HG03060 (cell line): ENCODE measurements at regions not wholly inside any gene's neighbourhood (a gene's known extent, or its start where the extent isn't known, plus 50 kb on each side); places are given as distances from the start of the nearest gene placed in this dataset.

ENCODE experiments used
- ATAC-seq: cut with Tn5 transposase; IDR thresholded peaks from one replicate; pipeline ENCODE4 v1.9.1; 2021; ENCODE audit warnings: low read depth, moderate number of reproducible peaks; ENCODE audit not compliant: unreplicated experiment

DNA sequence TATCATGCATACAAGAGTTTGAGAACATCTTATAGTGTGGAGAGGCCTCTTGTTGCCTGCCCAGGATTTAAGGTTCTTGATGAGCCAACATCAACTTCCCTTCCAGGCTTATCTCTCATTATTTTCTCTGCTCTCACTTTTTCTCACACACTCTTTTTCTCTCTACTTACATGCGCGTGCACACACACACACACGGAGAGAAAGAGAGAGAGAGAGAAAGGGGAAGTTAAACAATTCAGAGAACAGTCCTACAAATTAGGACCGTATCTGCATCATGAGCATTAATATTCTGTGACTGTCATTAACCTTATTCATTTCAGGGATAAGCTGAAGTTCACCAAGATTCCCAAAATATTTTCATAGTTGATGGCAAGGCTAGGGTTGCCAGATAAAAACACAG, 269.0 kb downstream of the ZNF621 start:
- ATAC-seq = no peak

DNA sequence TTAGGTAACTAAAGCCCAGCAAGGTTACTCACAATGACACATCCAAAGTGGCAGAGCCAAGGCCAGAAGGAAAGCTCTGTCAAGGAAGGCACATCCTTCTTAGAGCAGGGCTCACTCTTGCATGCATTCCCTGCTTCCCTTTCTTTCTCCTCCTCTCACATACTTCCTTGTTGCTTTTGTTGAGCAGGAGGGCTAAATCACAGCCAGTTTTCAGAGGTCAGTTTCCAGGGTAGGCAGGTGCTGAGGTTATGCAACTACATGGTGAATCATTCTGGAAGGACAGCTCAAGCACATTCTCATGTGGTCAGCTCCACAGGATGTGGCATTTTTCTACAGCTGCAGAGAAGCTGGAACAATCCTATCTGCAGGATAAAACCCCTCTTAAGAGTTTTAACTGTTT, 275.6 kb downstream of the ZNF621 start:
- no peak for ATAC-seq

DNA sequence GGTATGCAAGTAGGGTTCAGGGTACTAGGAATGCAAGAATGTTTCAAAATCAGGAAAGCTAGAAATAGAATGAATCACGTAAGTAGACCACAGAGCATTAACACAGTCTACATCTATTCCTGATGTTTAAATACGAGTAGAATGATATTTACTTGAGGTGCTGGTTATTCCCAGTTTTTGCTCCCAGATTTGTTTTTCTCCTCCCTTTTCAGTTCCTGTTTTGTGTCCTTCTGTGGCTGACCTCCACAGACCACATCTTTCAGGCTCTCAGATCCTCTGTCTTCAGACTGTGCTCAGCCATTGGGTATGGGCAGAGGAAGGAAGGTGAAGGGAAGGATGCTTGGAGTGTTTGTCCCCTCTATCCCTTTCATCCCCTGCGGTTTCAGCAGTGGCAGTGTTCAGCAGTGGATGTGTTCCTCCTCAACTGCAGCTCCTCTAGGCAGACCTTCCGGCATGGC, 276.6 kb downstream of the ZNF621 start:
- no peak for ATAC-seq

DNA sequence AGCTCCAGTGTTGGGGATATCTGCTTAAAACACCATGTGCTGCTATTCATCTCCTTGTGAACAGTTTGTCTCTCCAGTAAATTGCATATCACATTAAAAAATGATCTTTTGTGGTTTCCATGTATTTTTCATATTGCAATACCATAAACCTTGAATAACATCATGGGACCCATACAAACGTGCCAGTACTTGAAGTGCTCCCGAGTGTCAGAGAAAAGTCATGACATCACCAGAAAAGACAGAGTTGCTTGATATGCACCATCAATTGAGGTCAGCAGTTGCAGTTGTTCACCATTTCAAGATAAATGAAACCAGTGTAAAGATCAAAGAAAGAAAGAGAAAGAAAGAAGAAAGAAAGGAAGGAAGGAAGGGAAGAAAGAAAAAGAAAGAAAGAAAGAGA, 278.6 kb downstream of the ZNF621 start:
- no peak for ATAC-seq

DNA sequence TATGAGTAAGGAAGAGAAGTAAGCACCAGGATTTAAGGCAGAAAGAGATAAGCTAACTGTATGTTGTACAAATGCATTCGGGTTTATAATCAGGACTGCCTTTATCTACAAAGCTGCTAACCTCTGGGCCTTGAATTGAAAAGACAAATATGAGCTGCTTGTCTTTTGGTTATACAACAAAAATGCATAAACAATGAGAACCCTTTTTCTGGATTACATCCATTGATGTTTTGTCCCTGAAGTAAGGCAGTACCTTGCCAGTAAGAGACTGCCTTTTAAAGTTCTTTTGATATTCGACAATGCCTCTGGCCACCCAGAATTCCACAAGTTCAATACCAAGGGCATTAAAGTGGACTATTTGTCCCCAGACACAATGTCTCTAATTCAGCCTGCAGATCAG, 280.7 kb downstream of the ZNF621 start:
- ATAC-seq = no peak

DNA sequence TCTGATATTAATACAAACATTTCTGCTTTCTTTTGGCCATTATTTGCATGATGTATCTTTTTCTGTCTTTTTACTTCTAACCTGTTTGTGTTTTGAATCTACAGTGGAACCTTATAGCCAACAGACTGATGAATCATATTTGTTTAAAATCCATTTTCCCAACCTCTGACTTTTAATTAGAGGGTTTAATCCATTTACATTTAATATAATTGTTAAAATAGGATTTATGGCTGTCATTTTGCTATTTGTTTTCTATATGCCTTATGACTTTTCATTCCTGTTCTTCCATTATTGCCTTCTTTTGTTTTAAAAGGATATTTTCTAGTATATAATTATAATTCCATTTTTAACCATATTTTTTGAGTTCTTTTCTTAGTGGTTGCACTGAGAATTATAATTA, 286.1 kb downstream of the ZNF621 start:
- ATAC-seq = no peak

DNA sequence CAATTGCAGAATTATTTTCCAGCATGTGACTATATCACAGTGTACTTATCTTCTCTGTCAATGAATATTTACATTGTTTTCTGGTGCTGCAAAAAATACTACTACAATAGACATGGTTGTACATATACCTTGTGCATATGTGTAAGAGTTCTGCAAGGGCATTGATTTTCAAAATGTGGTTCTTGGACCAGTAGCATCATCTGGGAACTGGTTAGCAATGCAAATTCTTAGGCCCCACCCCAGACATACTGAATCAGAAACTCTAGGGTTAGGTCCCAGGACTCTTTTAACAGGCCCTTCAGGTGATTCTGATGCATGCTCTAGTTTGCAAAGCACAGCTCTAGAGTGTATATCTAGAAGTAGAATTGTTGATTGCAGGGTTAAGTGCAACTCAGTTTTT, 292.3 kb downstream of the ZNF621 start:
- no peak for ATAC-seq

DNA sequence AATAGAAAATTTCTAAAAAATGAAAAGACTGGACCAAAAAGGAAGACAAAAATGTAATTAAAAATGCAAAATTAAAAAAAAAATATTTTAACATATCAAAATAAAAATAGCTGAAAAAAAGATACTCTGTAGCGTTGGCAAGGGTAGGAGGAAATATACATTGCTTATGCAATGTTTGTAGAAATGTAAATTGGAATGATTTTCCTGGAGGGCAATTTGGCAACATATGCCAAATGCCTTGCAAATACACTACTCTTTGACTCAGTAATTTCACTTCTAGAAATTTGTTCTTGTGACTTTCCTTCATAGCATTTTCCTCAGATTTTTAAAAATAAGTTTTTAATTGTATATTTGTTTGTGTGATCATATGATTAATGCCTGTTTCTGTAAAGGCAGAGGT, 296.6 kb downstream of the ZNF621 start:
- ATAC-seq = no peak

DNA sequence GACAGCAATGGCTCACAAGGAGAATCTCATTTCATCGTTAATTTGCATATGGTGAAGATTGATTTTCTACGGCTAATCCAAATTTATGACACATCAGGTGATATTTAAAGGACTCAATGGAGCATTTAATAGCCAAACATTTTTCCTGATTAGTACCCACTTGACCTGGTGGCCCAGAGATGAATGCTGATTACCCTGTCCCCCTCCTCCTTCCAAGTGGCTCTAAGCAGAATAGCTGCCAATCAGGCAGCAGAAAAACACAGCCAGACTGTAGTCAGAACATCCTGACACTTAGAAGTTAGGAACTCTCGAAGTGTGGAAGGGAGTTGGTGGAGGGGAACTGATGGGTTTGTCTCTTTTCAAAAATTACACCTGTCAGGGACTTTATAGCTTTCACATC, 302.5 kb downstream of the ZNF621 start:
- no peak for ATAC-seq

DNA sequence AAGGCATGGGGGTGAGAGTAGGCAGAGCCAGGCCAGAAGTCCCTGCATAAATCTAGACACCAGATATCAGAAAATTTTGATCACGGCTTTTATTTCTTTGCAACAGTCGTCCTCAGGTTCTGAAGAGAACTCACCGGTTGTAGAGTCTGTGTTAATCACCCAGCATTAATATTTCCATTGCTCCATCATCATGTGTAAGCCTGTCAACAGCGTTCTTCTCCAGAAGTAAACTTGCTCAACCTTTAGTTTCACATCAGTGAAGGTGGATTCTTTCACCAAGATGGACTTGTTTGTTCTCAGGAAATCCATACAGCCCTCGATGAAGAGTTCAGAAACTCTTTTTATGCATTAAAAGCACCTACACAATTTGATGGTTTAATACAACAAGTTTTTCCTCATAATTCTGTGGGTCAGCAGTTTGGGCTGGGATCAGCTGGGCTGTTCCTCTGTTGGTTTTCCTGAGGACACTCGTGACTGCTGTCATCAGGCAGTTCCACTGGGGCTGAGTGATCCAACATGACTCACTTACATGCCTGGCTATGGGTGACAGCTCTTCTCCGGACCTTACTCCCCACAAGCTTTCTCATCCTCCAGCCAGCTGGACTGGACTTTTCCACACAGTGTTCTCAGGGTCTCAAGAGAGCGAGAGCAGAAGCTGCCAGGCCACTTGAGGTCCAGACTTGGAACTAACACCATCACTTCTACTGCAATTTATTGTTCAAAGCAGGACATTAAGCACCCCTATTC, 303.4 kb downstream of the ZNF621 start:
- no peak for ATAC-seq

DNA sequence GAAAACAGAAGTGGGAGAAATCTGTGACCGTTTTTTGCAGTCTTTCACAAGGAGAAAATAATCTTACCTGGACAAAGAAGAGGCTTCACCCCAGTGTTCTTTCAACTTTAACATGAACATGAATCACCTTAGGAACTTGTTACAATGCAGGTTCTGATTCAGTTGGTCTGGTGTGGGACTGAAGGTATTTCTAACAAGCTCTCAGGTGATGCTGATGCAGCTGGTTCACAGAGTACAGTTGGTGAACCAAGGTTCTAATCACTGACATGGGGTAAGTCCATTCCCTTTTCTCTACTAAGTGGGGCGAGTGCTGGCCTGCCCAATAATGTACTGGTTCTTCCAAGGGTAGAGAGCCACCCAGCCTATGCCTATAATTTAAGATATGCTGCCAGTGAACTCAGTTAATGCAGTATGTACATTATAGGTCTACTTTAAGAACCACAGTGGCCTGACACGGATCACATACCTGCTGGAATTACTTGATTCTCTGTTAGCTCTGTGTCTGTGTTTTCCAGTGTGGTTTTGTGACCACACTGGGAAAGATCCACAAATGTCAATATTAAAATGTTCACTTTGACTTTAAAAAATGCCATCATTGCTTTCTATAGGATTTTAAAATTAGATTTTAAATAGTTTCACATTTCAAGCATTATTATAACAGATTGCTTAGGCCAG, 304.1 kb downstream of the ZNF621 start:
- no peak for ATAC-seq

DNA sequence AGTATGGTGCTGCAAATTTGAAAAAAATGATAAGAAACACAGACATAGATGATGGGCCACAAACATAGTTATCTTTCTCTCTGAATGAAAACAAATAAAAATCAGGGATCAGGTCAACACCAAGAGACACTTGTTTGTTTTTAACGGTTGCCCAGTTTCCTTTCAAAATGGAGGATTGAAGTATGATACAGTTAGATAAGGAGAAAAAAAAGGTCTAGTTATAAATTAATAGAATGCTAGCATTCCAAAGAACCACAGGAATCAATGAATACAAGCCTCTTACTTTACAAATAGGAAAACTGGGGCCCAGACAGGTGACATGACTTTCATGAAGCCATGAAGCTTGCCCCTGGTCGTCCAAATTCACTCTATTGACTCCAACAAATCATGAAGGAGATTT, 305.1 kb downstream of the ZNF621 start:
- no peak for ATAC-seq

DNA sequence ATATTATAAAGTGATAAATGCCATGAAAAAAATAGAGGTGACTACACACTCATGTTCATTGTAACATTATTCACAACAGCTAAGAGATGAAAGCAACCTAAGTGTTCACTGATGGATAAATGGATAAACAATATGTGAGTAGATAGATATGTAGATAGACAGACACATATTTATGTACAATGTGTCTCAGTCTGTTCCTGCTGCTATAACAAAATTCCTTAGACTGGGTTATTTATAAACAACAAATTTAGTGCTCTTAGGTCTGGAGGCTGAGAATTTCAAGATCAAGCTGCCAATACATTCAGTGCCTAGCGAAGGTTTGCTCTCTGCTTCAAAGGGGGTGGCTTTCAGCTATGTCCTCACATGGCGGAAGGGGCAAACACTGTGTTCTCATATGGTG, 312.5 kb downstream of the ZNF621 start:
- no peak for ATAC-seq

DNA sequence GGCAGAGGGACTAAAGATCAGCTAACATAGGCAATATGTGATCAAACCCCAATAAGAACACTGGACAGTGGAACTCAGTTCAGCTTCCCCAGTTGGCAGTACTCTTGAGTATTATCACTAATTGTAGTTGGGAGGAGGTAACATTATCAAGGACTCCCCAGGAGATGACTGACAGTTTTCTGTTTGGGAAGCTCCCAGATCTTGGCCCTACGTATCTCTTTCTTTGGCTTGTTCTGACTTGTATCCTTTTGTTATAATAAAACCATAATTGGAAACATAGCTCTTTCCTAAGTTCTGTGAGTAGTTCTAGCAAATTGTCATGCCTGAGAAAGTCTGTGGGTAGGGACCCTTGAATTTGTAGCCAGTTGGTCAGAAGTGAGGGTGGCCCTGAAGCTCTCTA, 316.4 kb downstream of the ZNF621 start:
- no peak for ATAC-seq

DNA sequence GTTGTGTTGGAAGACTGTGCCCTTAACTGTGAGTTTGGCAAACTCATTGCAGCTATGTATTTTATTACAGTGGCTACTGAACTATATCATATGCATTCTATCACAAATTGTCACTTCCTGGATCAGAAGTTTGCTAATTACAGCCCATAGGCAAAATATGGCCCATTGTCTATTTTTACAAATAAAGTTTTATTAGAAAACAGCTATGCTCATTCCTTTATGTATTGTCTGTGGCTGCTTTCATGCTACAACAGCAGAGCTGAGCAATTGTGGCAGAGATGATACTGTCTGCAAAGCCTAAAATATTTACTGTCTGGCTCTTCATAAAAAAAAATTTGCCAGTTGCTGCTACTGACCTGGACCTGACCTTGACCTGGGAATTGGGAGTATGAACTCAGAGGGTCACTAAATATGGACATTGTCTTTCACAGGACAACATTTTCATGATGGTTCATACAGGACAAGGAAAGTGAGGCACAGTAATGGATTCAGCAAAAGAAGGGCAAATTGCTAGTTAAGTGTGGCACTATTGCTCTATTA, 316.9 kb downstream of the ZNF621 start:
- no peak for ATAC-seq

DNA sequence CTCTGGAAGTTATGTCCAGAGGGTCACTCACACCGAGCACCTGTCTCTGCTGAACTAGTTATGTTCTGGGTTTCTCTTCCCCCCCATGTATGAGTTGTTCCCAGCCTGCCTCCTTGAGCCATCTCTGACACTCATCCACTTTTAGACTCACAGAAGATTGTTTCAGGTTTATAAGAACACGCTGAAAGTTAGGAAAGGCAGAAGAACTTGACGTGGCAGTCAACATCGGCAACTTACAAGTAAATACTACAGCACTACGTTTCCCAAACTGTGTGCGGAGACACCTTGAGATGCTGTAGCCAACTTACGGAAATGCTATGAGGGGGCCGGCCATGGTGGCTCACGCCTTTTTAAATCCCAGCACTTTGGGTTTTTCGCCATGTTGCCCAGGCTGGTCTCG, 318.0 kb downstream of the ZNF621 start:
- no peak for ATAC-seq

DNA sequence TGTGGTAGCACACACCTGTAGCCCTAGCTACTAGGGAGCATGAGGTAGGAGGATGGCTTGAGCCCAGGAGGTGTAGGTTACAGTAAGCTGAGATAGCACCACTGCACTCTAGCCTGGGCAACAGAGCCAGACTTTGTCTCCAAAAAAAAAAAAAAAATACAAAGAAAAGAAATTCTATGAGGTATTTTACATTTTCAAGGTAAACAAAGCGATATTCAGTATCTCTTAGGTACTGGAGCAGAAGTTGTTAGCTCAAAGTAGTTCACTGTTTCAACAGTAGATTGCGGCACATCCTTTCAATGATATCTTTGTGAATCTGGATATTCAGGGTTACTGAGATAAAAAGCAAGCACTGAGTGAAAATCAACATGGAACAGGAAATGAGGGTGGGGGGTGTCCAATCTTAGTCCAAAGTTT, 318.5 kb downstream of the ZNF621 start:
- no peak for ATAC-seq

DNA sequence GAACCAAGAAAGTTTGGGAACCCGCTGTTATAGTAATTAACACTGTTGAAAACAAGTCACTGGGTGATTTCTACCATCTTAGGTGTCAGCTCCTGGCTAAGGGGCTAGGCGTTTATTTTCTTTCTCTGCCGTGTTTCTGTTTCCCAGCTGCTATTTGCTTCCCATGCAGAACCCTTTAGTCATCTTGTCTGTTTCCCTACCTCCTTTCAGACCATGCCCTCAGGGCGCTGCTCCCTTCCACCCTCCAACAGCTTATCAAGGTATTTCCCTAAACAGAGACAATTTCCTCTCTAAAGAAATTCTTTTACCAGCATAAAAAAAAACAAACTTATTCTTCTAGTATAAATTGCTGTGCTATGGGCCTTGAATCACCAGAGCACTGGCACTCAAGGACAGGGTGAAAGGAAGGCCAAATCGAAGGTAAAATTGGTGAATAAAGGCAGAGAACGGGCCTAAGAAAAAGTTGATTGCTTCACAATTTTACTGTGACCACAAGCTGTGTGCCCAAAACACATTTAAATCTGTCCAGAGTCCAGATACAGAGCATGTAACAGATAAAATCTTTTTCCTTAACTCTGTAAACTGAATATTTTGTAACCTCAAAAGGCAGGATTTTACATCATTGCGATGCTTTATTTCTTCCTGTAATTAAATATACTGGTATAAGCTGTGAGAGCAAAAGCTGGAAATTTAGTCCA, 319.2 kb downstream of the ZNF621 start:
- ATAC-seq = no peak

DNA sequence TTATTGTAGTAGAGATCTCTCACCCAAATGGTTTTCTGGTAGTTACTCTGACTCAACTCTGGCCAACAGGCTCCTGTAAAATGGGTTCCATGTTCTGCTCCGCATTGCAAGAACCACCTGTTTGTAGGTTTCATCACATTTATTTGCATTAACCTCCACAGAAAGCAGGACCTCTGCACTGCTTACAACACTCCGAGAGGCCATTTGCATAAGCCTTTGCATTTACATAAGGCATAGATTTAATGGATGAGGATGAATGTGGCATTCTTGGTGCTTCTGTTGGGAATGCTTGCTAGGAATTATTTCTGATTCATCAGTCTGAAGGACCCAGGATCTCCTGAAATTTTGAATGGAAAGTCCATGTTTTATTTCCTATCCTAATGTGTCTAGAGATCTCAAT, 320.1 kb downstream of the ZNF621 start:
- ATAC-seq = no peak

DNA sequence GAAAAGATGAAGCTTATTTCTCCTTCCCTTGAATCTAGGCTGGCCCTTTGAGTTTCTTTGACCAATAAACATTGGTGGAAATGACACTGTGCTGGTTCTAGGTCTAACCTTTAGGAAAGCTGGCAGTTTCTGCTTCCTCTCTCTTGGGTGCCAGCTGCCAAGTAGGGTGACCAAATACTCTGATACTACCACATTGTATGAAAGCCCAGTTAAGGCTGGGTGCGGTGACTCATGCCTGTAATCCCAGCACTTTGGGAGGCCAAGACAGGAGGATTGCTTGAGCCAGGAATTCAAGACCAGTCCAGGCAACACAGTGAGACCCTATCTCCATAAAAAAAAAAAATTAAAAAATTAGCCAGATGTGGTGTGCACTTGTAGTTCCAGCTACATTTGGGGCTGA, 320.7 kb downstream of the ZNF621 start:
- ATAC-seq = no peak

DNA sequence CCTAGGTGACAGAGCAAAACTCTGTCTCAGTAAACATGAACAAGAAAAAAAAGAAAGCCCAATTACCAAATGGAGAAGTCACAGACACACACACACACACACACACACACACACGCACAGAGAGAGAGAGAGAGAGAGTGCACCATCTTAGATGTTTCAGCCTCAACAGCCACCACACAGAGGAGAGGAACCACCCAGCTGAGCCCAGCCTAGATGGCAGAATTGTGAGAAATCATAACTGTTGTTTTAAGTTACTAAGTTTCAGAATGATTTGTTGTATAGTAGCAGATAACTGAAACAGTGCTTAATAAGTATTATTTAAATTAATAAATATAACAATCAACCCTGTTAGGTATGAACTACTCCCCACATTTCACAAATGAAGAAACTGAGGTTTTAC, 321.2 kb downstream of the ZNF621 start:
- ATAC-seq = no peak
